ENCODE measurements at regions not wholly inside any gene's neighbourhood (a gene's known extent, or its start where the extent isn't known, plus 50 kb on each side); places are given as distances from the start of the nearest gene placed in this dataset.

DNA sequence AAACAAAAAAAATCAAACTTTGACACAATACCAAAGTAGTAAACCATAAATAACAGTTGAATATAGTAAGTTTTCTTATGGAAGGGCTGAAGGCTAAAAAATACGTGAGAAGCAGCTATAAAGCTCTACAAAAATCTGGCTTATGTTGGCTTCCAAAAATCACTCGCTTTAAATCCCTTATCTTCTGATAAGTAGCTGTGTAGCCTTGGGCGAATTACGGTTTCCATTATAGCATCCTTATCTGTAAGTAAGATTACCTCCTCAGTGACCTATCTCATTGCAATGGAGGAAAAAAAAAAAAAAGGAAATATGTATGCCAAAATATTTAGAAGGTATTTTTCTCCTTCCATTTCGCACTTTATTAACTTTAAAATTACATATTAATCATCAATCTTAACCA lies 348.6 kb downstream of the PLOD2 start:
- Histone ChIP-seq H3K9me3 (ENCODE audit: low read depth, low read length) (no peaks in the 10 kb centered on the region), H3K4me1 (ENCODE audit: insufficient read depth, low read length) (no peaks in the 10 kb centered on the region), H3K4me2 (ENCODE audit: insufficient read depth, low read length) (no peak overlapping the region), H2AFZ (ENCODE audit: low read length) (no peak overlapping the region), H3K4me3 (ENCODE audit: insufficient read depth, low read length) (no peak overlapping the region), H3K79me2 (ENCODE audit: insufficient read depth, low read length) (no peaks in the 10 kb centered on the region), H3K27ac (ENCODE audit: low read depth, low read length) (no peak overlapping the region), H3K36me3 (ENCODE audit: insufficient read depth, low read length) (no peaks in the 10 kb centered on the region), H4K20me1 (ENCODE audit: insufficient read depth, low read length) (no peaks in the 10 kb centered on the region), H3K27me3 (ENCODE audit: insufficient read depth, low read length) (no peaks in the 10 kb centered on the region)
- TF ChIP-seq, protein P1, sequence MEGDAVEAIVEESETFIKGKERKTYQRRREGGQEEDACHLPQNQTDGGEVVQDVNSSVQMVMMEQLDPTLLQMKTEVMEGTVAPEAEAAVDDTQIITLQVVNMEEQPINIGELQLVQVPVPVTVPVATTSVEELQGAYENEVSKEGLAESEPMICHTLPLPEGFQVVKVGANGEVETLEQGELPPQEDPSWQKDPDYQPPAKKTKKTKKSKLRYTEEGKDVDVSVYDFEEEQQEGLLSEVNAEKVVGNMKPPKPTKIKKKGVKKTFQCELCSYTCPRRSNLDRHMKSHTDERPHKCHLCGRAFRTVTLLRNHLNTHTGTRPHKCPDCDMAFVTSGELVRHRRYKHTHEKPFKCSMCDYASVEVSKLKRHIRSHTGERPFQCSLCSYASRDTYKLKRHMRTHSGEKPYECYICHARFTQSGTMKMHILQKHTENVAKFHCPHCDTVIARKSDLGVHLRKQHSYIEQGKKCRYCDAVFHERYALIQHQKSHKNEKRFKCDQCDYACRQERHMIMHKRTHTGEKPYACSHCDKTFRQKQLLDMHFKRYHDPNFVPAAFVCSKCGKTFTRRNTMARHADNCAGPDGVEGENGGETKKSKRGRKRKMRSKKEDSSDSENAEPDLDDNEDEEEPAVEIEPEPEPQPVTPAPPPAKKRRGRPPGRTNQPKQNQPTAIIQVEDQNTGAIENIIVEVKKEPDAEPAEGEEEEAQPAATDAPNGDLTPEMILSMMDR (IDR thresholded peaks at IDR 0.05; ENCODE audit: extremely low read depth, low read depth, low read length), result no peak
- peak; percentile 42 for DNase-seq (ENCODE audit: insufficient read length, low spot score, missing footprints)

DNA sequence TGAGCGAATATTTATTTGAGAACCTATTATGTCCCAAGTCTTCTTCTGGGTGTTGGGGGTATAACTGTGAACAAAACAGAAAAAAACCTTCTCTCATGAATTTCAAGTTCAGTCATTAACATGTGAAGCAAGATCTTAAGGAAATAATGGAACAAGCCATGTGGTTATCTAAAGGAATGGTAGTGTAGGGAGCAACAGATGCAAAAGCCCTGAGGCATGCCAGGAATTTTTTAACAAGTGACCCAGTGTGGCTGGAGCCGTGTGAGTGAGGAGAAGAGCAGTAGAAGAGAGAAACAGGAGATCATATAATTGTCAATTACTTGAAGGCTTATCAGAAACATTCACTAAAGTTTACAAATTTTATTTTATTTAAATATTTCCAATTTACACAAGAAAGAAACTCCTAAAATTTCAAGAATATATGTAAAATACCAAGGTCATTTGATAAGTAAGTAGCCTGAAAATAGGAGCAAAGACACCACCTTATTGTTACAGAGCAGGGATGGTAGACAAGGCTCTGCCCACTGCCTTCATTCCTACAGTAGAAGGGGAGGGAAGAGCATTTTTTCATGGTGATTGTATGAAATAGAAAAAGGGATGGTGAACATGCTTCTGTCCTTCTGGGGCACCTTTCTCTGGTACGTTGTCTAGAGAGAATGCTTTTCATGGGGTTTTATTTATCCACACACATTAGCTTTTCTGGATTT lies 345.1 kb downstream of the PLOD2 start:
- Histone ChIP-seq H3K36me3 (ENCODE audit: insufficient read depth, low read length) (no peaks in the 10 kb centered on the region), H4K20me1 (ENCODE audit: insufficient read depth, low read length) (no peaks in the 10 kb centered on the region), H3K79me2 (ENCODE audit: insufficient read depth, low read length) (no peaks in the 10 kb centered on the region), H3K4me1 (ENCODE audit: insufficient read depth, low read length) (no peaks in the 10 kb centered on the region), H2AFZ (ENCODE audit: low read length) (no peak overlapping the region), H3K27me3 (ENCODE audit: insufficient read depth, low read length) (no peaks in the 10 kb centered on the region), H3K27ac (ENCODE audit: low read depth, low read length) (no peak overlapping the region), H3K4me3 (ENCODE audit: insufficient read depth, low read length) (no peak overlapping the region), H3K4me2 (ENCODE audit: insufficient read depth, low read length) (no peak overlapping the region), H3K9me3 (ENCODE audit: low read depth, low read length) (no peaks in the 10 kb centered on the region)
- DNase-seq (ENCODE audit: insufficient read length, low spot score, missing footprints), result no peak
- TF ChIP-seq, protein P1 (IDR thresholded peaks at IDR 0.05; ENCODE audit: extremely low read depth, low read depth, low read length), result no peak

DNA sequence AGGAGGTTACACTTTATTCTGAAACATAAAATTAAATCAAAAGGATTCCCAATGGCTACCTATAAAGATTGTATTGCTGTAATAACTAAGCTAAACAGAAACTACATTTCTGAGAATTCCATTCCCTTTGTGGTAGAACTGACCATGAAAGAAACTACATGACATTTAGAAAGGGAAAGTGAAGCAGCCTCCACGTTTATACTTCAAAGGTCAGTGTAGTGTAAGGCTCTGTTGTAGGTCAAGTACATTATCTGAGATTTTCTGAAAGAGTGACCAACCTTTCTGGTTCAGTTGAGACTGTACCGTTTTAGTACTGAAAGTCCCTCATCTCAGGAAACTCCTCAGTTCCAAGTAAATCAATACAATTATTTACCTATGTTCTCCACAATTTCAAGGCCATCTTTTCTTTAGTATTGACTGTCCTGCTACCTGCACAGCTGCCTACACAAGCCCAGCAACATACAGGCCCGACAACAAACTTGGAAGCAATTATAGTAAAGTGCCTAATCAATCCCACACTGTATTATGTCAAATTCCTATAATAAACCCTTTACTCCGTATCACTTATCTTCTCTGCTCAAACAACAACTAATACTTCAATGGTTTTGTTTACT lies 343.0 kb downstream of the PLOD2 start:
- H2AFZ ChIP-seq (ENCODE audit: low read length), result no peak overlapping the region
- DNase-seq (ENCODE audit: insufficient read length, low spot score, missing footprints), result no peak
- H3K79me2 ChIP-seq (ENCODE audit: insufficient read depth, low read length), result no peaks in the 10 kb centered on the region
- H3K4me2 ChIP-seq (ENCODE audit: insufficient read depth, low read length), result no peak overlapping the region
- H3K4me1 ChIP-seq (ENCODE audit: insufficient read depth, low read length), result no peaks in the 10 kb centered on the region
- H3K27me3 ChIP-seq (ENCODE audit: insufficient read depth, low read length), result no peaks in the 10 kb centered on the region
- H3K27ac ChIP-seq (ENCODE audit: low read depth, low read length), result no peak overlapping the region
- no peaks in the 10 kb centered on the region for H3K36me3 ChIP-seq (ENCODE audit: insufficient read depth, low read length)
- H3K4me3 ChIP-seq (ENCODE audit: insufficient read depth, low read length), result no peak overlapping the region
- H4K20me1 ChIP-seq (ENCODE audit: insufficient read depth, low read length), result no peaks in the 10 kb centered on the region
- no peaks in the 10 kb centered on the region for H3K9me3 ChIP-seq (ENCODE audit: low read depth, low read length)
- TF ChIP-seq, protein P1 (IDR thresholded peaks at IDR 0.05; ENCODE audit: extremely low read depth, low read depth, low read length), result no peak

DNA sequence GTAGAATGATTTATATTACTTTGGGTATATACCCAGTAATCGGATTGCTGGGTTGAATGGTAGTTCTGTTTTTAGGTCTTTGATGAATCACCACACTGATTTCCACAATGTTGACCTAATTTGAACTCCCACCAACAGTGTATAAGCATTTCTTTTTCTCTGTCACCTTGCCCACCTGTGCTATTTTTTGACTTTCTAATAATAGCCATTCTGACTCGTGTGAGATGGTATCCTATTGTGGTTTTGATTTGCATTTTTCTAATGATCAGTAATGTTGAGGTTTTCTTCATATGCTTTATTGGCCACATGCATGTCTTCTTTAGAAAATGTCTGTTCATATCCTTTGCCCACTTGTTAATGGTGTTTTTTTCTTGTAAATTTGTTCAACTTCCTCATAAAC lies 340.8 kb downstream of the PLOD2 start:
- Histone ChIP-seq H3K79me2 (ENCODE audit: insufficient read depth, low read length) (no peaks in the 10 kb centered on the region), H3K36me3 (ENCODE audit: insufficient read depth, low read length) (no peaks in the 10 kb centered on the region), H3K27ac (ENCODE audit: low read depth, low read length) (no peak overlapping the region), H3K4me3 (ENCODE audit: insufficient read depth, low read length) (no peak overlapping the region), H2AFZ (ENCODE audit: low read length) (no peak overlapping the region), H3K9me3 (ENCODE audit: low read depth, low read length) (no peaks in the 10 kb centered on the region), H3K4me2 (ENCODE audit: insufficient read depth, low read length) (no peak overlapping the region), H4K20me1 (ENCODE audit: insufficient read depth, low read length) (no peaks in the 10 kb centered on the region), H3K27me3 (ENCODE audit: insufficient read depth, low read length) (no peaks in the 10 kb centered on the region), H3K4me1 (ENCODE audit: insufficient read depth, low read length) (no peaks in the 10 kb centered on the region)
- no peak for DNase-seq (ENCODE audit: insufficient read length, low spot score, missing footprints)
- TF ChIP-seq, protein P1 (IDR thresholded peaks at IDR 0.05; ENCODE audit: extremely low read depth, low read depth, low read length), result no peak

All from osteoblast (primary cell).